COLO829 (cell line): ENCODE measurements at regions not wholly inside any gene's neighbourhood (a gene's known extent, or its start where the extent isn't known, plus 50 kb on each side); places are given as distances from the start of the nearest gene placed in this dataset.

Experiments
- DNase-seq: peaks from one replicate; pipeline ENCODE4 v3.0.0; 2012; ENCODE audit warnings: low spot score

- no peak for DNase-seq
Measured at GRCh38 chr13:111645198-111645597, 324.8 kb downstream of the TEX29 start.

GRCh38 chr13:111645598-111646455 is 325.4 kb downstream of the TEX29 start:
- DNase-seq, result no peak

DNA sequence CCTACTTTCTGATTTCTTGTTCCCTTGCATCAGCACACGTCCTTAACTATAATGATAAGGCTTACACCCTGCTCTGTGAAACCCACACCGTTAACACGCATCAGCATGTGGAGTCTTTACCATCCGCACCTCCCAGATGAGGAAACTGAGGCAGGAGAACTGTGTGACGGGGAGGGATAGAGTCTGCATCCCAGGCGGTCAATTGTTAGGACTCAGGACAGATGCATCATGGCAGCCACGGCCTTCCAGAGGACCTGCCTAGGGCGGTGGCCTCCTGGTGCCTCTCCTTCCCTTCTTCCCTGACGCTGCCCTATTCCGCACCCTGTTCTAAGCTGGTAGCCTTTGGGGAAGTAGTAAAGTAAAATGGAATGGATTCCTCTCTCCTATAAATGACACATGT is 326.0 kb downstream of the TEX29 start:
- no peak for DNase-seq

DNA sequence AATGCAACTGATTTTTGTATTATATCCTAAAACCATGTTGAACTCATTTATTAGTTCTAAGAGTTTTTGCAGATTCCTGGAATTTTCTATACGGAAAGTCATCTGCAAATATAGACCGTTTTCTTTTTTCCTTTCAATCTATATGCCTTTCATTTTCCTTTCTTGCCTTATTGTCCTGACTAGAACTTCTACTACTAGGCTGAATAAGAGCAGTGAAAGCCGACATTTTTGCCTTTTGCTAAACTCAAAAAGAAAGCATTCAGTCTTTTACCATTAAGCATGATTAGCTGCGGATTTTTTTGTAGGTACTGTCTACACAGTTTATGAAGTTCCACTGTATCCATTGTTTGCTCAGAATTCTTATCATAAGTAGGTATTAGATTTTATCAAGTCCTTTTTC is 328.4 kb downstream of the TEX29 start:
- no peak for DNase-seq

- no peak for DNase-seq
Measured at GRCh38 chr13:111650626-111651025, 330.2 kb downstream of the TEX29 start.

GRCh38 chr13:111652676-111653075 is 332.2 kb downstream of the TEX29 start:
- no peak for DNase-seq

- DNase-seq, result no peak
Measured at GRCh38 chr13:111654531-111654930, 334.1 kb downstream of the TEX29 start.

- DNase-seq, result no peak
Measured at GRCh38 chr13:111656439-111656838, 336.0 kb downstream of the TEX29 start.

- no peak for DNase-seq
Measured at GRCh38 chr13:111657013-111657412, 336.6 kb downstream of the TEX29 start.

DNA sequence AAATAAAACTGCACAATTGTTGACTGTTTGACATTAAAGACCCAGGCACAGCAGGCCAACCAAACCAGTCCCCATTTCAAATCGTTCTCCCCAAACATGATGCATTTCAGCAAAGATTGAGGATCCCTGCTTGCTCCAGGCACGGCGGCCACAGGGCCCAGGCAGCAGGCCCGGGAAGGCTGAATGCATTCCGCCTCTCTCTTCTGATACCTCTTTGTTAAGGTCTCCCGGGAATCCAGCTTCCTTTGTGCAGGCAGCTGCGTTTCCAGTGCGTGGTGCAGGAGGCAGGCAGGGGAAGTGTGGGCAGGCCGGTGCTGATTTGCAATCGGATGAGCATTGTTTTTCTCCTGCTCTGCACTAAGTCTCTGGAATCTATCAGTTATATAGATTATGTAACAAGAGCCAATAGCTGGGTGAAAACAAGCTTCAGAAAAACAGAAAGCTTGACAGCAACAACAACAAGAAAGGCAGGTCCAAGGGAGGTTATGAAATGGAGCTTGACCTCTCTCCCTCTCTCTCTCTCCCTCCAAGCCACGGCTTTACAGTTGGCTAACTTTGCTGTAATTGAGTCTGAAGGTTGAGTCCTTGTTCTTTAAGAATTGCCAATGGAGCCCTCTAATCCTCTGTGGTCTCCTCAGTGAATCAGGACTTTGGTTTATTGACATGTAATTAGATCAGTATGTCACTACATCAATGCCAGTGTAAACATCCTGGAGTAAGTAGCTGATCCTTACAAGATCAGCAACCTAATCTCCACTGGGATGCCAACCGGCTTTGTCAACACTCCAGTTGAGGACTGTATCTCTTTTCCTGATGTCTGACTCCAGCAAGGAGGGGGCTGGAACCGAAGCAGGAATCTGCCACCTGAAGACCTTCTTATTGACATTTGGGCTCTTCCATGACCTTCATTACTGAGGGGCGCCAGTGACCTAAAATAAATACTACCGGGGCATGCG is 338.0 kb downstream of the TEX29 start:
- no peak for DNase-seq

GRCh38 chr13:111659219-111659775 is 338.9 kb downstream of the TEX29 start:
- DNase-seq, result no peak

GRCh38 chr13:111659842-111660241 is 339.4 kb downstream of the TEX29 start:
- DNase-seq, result no peak

GRCh38 chr13:111661052-111661451 is 340.6 kb downstream of the TEX29 start:
- no peak for DNase-seq

GRCh38 chr13:111661776-111662175 is 341.3 kb downstream of the TEX29 start:
- DNase-seq, result no peak

DNA sequence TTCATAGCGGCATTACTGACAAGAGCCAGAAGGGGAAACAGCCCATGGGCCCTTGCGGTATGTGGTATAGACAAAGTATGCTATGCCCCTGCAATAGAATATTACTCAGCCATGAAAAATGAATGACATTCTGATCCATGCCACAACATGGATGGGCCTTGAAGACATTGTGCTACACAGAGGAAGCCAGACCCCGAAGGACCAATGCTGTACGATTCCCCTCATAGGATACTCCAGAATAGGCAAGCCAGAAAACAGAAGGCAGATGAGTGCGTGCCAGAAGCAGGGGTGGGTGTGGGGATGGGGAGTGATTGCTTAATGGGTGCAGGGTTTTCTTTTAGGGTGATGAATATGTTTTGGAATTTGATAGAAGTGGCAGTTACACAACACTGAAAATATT is 342.0 kb downstream of the TEX29 start:
- DNase-seq, result no peak

DNA sequence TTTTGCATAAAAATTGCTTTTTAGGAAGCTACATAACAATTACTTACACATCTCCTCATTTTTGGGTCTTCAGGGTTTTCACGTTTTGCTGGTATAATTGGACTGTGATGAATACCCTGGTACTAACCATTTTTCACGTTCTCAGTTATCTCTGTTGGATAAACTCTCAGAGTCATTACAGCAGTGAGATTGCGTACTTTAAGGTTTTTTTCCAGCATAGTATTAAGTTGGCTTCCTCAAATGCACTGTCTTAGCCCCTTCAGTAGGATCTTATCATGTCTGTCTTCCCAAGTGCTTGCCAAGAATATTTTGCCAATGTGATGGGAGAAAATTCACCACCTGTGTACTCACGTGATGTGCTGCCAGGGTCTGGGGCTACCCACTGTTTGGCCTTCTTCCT is 342.5 kb downstream of the TEX29 start:
- no peak for DNase-seq

DNA sequence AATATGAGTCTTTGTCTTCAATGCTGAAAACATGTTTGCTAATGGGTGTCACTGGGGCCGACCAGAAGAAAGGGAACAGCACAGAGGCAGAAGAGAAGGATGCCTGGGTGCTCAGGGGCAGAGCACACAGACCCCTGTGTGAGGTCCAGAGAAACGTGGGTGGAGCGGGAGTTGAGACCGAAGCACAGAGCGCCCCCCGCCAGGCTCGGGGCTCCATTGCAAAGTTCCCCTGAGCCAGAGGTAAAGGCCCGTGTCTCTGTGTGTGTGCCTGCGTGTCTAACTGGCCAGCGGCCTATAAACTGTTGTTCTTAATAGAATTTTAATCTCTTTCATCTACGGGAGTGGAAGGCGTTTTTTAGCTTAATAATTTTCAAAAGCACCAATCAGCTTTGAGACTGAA is 343.1 kb downstream of the TEX29 start:
- no peak for DNase-seq

DNA sequence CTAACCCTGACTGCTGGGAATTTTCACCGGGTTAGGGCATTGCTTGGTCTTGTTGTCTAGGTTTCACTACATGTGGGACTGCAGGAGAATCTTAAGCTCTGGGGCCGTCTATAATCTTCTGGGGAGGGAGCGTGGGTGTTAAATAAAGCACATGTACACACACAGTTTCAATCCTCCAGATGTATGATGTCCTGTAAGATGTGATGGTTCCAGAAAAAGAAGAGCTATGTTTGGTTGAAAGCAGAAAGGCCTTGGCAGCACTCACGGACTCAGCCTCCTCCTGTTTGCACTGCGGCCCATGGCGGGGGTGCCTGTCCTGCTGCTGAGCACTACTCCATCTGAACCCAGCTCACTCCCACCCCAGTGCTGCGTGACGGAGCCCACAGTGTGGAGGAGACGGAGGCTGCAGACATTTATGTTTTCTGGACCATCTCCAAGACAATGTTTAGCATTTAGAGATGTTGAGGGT is 343.5 kb downstream of the TEX29 start:
- DNase-seq, result no peak

GRCh38 chr13:111664696-111665095 is 344.3 kb downstream of the TEX29 start:
- DNase-seq, result no peak

- no peak for DNase-seq
Measured at GRCh38 chr13:111665691-111666095, 345.3 kb downstream of the TEX29 start.

- no peak for DNase-seq
Measured at GRCh38 chr13:111666164-111666776, 345.8 kb downstream of the TEX29 start.

- no peak for DNase-seq
Measured at GRCh38 chr13:111667757-111668156, 347.3 kb downstream of the TEX29 start.
